ENCODE measurements at regions not wholly inside any gene's neighbourhood (a gene's known extent, or its start where the extent isn't known, plus 50 kb on each side); places are given as distances from the start of the nearest gene placed in this dataset.

DNA sequence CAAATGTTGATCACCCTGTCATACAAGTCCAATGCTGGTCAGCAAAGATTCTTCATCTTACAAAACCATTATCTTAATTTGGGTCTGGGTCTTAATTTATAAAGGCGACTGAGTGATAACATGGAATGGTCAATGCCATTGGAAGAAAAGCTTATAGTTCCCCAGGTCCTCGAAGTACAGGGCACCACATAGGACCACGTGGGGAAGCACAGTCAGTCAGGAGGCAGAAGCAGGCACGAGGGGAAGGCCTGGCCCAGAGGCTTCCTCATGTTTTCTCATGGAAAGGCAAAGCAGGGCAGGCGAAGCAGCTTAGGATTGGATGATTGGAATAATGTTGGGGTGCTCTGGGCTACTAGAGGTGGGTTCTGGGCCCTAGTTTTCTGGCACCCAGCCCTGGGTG is 175.7 kb downstream of the FASLG start:
- no peaks in the 10 kb centered on the region for H3K4me1 Mint-ChIP-seq
- no peak for TF ChIP-seq CTCF (IDR thresholded peaks at IDR 0.05)
- no peak for TF ChIP-seq EZH2 (IDR thresholded peaks at IDR 0.05)
- no peak for TF ChIP-seq EZH2phosphoT487 (IDR thresholded peaks at IDR 0.05)
- no peak overlapping the region for H3K27ac Mint-ChIP-seq
- Histone ChIP-seq H3K9ac (no peak overlapping the region), H3K4me3 (no peak overlapping the region), H3K27me3 (no peaks in the 10 kb centered on the region), H3K36me3 (no peaks in the 10 kb centered on the region), H3K4me1 (no peaks in the 10 kb centered on the region), H2AFZ (replicated peaks) (no peak overlapping the region), H3K4me2 (no peak overlapping the region), H4K20me1 (ENCODE audit: low read depth) (no peaks in the 10 kb centered on the region), H3F3A (ENCODE audit: low read depth) (no peaks in the 10 kb centered on the region), H3K27ac (no peak overlapping the region), H3K79me2 (ENCODE audit: low read depth) (no peaks in the 10 kb centered on the region), H3K9me3 (ENCODE audit: low read depth) (no peaks in the 10 kb centered on the region)
- H3K9me3 Mint-ChIP-seq: no peaks in the 10 kb centered on the region
- DNase-seq (ENCODE audit: low spot score): no peak
- no peak overlapping the region for H3K4me3 Mint-ChIP-seq
- H3K27me3 Mint-ChIP-seq (ENCODE audit: insufficient read depth, low read depth): peaks cover 4% of the 10 kb centered on the region
- no peaks in the 10 kb centered on the region for H3K36me3 Mint-ChIP-seq

- TF ChIP-seq CTCF (IDR thresholded peaks at IDR 0.05) (no peak), EZH2phosphoT487 (IDR thresholded peaks at IDR 0.05) (no peak), EZH2 (IDR thresholded peaks at IDR 0.05) (no peak)
- Histone ChIP-seq H3K79me2 (ENCODE audit: low read depth) (no peaks in the 10 kb centered on the region), H3K27me3 (no peaks in the 10 kb centered on the region), H3K4me2 (no peak overlapping the region), H3F3A (ENCODE audit: low read depth) (no peaks in the 10 kb centered on the region), H3K4me3 (no peak overlapping the region), H3K4me1 (no peaks in the 10 kb centered on the region), H3K27ac (no peak overlapping the region), H3K9me3 (ENCODE audit: low read depth) (no peaks in the 10 kb centered on the region), H3K9ac (no peak overlapping the region), H2AFZ (replicated peaks) (no peak overlapping the region), H4K20me1 (ENCODE audit: low read depth) (no peaks in the 10 kb centered on the region), H3K36me3 (no peaks in the 10 kb centered on the region)
- Mint-ChIP-seq H3K9me3 (no peaks in the 10 kb centered on the region), H3K4me1 (no peaks in the 10 kb centered on the region), H3K27ac (no peak overlapping the region), H3K27me3 (ENCODE audit: insufficient read depth, low read depth) (peaks cover 4% of the 10 kb centered on the region), H3K36me3 (no peaks in the 10 kb centered on the region), H3K4me3 (no peak overlapping the region)
- no peak for DNase-seq (ENCODE audit: low spot score)
Observed at GRCh38 chr1:172835834-172836233, 176.9 kb downstream of the FASLG start.

- Histone ChIP-seq H2AFZ (replicated peaks) (no peak overlapping the region), H3F3A (ENCODE audit: low read depth) (no peaks in the 10 kb centered on the region), H3K4me2 (no peak overlapping the region), H3K4me1 (no peaks in the 10 kb centered on the region), H4K20me1 (ENCODE audit: low read depth) (no peaks in the 10 kb centered on the region), H3K27me3 (no peaks in the 10 kb centered on the region), H3K9ac (no peak overlapping the region), H3K9me3 (ENCODE audit: low read depth) (no peaks in the 10 kb centered on the region), H3K4me3 (no peak overlapping the region), H3K79me2 (ENCODE audit: low read depth) (no peaks in the 10 kb centered on the region), H3K27ac (no peak overlapping the region), H3K36me3 (no peaks in the 10 kb centered on the region)
- TF ChIP-seq CTCF (IDR thresholded peaks at IDR 0.05): no peak
- no peak for TF ChIP-seq EZH2 (IDR thresholded peaks at IDR 0.05)
- TF ChIP-seq EZH2phosphoT487 (IDR thresholded peaks at IDR 0.05): no peak
- Mint-ChIP-seq H3K4me1 (no peaks in the 10 kb centered on the region), H3K27me3 (ENCODE audit: insufficient read depth, low read depth) (peaks cover 4% of the 10 kb centered on the region), H3K9me3 (no peaks in the 10 kb centered on the region), H3K36me3 (no peaks in the 10 kb centered on the region), H3K27ac (no peak overlapping the region), H3K4me3 (no peak overlapping the region)
- DNase-seq (ENCODE audit: low spot score): no peak
Observed at GRCh38 chr1:172837816-172838679, 179.1 kb downstream of the FASLG start.
